HCT116 (cell line): ENCODE measurements at regions not wholly inside any gene's neighbourhood (a gene's known extent, or its start where the extent isn't known, plus 50 kb on each side); places are given as distances from the start of the nearest gene placed in this dataset.

Source experiments
- POLR2A ChIP-seq: IDR thresholded peaks from 2 replicates; pipeline ENCODE4 v1.7.0; 2011; ENCODE audit warnings: borderline replicate concordance; ENCODE audit not compliant: insufficient read depth, insufficient read length; ENCODE audit errors: extremely low read depth
- SRF ChIP-seq: IDR thresholded peaks from 2 replicates; pipeline ENCODE4 v1.6.1; 2012; ENCODE audit warnings: low read depth

GRCh38 chr2:81303321-81303720 lies 998.8 kb upstream of the LRRTM1 start:
- no peak for TF ChIP-seq SRF
- TF ChIP-seq POLR2A: no peak
